Mucosa of stomach (tissue), 1 donor: ENCODE measurements at regions not wholly inside any gene's neighbourhood (a gene's known extent, or its start where the extent isn't known, plus 50 kb on each side); places are given as distances from the start of the nearest gene placed in this dataset.

Source experiments
- H3K27me3 ChIP-seq: one replicate; pipeline ENCODE4 v1.7.0; 2013; ENCODE audit warnings: mild to moderate bottlenecking, low read length; ENCODE audit not compliant: control insufficient read depth, insufficient read depth
- H3K36me3 ChIP-seq: one replicate; pipeline ENCODE4 v1.7.0; 2013; ENCODE audit warnings: low read length; ENCODE audit not compliant: control insufficient read depth, insufficient read depth
- H3K4me1 ChIP-seq: one replicate; pipeline ENCODE4 v1.7.0; 2013; ENCODE audit warnings: mild to moderate bottlenecking, low read length; ENCODE audit not compliant: control insufficient read depth, insufficient read depth
- H3K4me3 ChIP-seq: one replicate; pipeline ENCODE4 v1.7.0; 2013; ENCODE audit warnings: low read length
- H3K9ac ChIP-seq: one replicate; pipeline ENCODE4 v1.7.0; 2013; ENCODE audit warnings: mild to moderate bottlenecking, low read length, moderate library complexity
- H3K9me3 ChIP-seq: one replicate; pipeline ENCODE4 v1.7.0; 2013; ENCODE audit warnings: mild to moderate bottlenecking, low read length, moderate library complexity; ENCODE audit not compliant: control insufficient read depth
- donor health status: Pancreatic carcinoma.

GRCh38 chr21:39124681-39125251 is 58.5 kb downstream of the PSMG1 start:
- H3K36me3 ChIP-seq: no peaks in the 10 kb centered on the region
- no peak overlapping the region for H3K9ac ChIP-seq
- H3K27me3 ChIP-seq: no peaks in the 10 kb centered on the region
- no peak overlapping the region for H3K4me3 ChIP-seq
- no peaks in the 10 kb centered on the region for H3K4me1 ChIP-seq
- H3K9me3 ChIP-seq: no peaks in the 10 kb centered on the region

DNA sequence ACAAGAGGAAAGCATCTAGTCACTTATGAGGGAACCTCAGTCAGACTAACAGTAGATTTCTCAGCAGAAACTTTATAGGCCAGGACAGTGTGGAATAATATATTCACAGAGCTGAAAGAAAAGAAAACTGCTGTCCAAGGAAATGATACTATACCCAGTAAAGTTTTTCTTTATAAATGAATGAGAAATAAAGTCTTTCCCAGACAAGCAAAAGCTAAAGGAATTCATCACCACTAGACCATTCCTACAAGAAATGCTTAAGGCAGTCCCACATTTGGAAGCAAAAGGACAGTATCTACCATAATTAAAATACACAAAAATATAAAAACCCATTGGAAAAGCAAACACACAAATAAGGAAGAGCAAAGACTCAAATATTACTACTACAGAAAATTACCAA is 59.9 kb downstream of the PSMG1 start:
- no peaks in the 10 kb centered on the region for H3K4me1 ChIP-seq
- no peak overlapping the region for H3K4me3 ChIP-seq
- H3K9ac ChIP-seq: no peak overlapping the region
- no peaks in the 10 kb centered on the region for H3K27me3 ChIP-seq
- no peaks in the 10 kb centered on the region for H3K9me3 ChIP-seq
- no peaks in the 10 kb centered on the region for H3K36me3 ChIP-seq

DNA sequence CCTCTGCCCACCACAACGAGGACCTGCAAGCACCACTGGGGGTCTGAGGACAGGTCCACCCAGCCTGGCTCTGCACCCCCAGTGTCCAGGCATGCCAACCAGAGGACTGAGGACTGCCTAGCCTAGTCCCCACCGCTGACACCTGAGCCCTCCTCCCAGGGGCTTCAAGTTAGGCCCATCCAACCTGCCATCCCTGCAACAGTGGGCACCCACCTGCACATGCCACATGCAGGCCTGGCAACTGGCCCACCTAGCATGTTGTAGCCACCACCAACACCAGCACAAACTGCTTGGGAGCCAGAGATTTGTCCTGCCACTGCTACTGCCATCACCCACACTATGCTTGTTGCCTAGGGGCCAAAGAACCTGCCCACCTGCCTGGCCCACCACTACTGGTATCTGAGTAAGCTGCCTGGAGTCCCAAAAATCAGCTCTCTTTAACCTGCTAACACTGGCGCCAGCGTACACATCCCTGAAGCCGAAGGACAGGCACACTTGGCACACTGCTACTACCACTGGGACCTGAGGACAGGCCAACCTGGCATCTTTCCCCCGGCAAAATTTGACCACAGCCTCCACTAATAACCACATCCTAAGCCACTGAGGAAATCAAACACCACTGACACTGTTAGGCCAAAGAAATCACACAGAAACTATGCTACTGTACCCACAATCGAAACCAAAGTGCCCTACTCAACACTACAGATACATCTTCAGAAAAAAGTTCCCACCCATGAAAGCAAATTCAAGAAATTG is 61.5 kb downstream of the PSMG1 start:
- no peak overlapping the region for H3K9ac ChIP-seq
- H3K27me3 ChIP-seq: no peaks in the 10 kb centered on the region
- no peak overlapping the region for H3K4me3 ChIP-seq
- H3K36me3 ChIP-seq: no peaks in the 10 kb centered on the region
- no peaks in the 10 kb centered on the region for H3K4me1 ChIP-seq
- no peaks in the 10 kb centered on the region for H3K9me3 ChIP-seq

GRCh38 chr21:39120876-39121599 is 62.2 kb downstream of the PSMG1 start:
- H3K4me1 ChIP-seq: no peaks in the 10 kb centered on the region

GRCh38 chr21:39119891-39120290 is 63.4 kb downstream of the PSMG1 start:
- Histone ChIP-seq H3K36me3 (no peaks in the 10 kb centered on the region), H3K4me1 (no peaks in the 10 kb centered on the region), H3K27me3 (no peaks in the 10 kb centered on the region), H3K9ac (no peak overlapping the region), H3K4me3 (no peak overlapping the region), H3K9me3 (no peaks in the 10 kb centered on the region)

More at GRCh38 chr21:39120876-39121599, 62.2 kb downstream of the PSMG1 start:
- no peak overlapping the region for H3K4me3 ChIP-seq
- no peaks in the 10 kb centered on the region for H3K36me3 ChIP-seq
- H3K9ac ChIP-seq: no peak overlapping the region
- no peaks in the 10 kb centered on the region for H3K9me3 ChIP-seq
- no peaks in the 10 kb centered on the region for H3K27me3 ChIP-seq

DNA sequence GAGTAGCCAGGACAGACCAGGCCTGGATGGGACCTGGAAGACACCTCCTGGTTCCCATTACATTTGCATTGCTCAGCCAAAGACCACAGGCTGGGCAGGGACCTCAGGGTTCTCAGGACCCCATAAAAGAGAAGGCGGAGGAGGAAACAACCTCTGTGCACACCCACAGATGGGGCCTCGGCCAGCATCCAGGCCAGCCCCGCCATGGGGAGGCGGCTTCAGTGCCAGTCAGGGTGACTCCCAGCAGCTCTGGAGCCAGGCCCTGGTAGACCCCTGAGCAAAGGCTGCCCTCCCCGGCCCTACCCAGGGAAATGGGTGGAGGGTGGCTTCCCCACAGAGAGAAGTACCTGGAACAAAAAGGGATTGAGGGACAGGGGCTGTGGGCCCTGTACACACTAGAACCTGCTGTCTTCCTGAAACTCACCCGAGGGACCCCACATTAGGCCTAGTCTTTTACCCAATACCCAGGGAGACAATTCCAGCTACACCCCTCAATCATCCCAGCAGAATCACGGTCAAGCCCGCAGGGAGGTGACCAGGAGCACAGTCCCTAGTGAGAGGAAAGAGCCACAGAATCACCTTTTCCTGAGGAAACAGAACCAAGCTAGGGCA is 64.5 kb downstream of the PSMG1 start:
- Histone ChIP-seq H3K36me3 (no peaks in the 10 kb centered on the region), H3K4me1 (no peaks in the 10 kb centered on the region), H3K4me3 (no peak overlapping the region), H3K9me3 (no peaks in the 10 kb centered on the region), H3K9ac (no peak overlapping the region), H3K27me3 (no peaks in the 10 kb centered on the region)

- H3K4me3 ChIP-seq: no peak overlapping the region
- H3K36me3 ChIP-seq: no peaks in the 10 kb centered on the region
- no peaks in the 10 kb centered on the region for H3K9me3 ChIP-seq
- no peaks in the 10 kb centered on the region for H3K4me1 ChIP-seq
- H3K9ac ChIP-seq: no peak overlapping the region
- H3K27me3 ChIP-seq: no peaks in the 10 kb centered on the region
These were observed 65.2 kb downstream of the PSMG1 start for GRCh38 chr21:39118061-39118460.

GRCh38 chr21:39117440-39117970 is 65.7 kb downstream of the PSMG1 start:
- no peak overlapping the region for H3K4me3 ChIP-seq

DNA sequence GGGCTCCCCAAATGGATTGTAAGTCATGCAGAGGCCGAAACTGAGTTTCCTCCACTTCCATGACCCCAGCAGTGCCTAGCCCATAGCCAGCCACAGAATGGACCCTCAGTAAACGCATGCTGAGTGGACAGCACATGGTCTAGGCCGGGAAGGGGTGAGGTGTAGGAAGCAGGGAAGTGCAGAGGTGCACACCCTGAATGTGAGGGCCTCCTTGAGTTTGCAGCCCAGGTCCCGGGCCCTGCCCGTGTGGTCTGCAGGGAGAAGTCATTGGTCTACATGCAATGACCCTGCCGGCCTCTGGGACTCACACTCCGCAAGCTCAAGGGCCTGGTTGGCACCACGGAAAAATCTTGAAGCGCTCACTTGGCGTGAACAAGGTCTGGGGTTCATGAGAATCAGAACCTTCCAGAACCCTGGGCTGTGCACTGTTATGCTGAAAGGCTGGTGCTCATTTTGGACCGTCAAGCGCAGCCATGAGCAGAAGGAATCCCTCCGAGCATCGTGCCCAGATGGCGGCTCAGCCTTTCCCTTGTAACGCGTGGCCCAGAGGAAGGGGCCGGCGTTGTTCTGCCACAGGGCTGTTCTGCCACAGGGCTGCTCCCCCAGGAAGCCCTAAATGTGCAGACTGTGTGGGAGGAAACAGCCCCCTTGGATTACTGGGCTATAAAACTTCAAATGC is 66.4 kb downstream of the PSMG1 start:
- Histone ChIP-seq H3K9me3 (no peaks in the 10 kb centered on the region), H3K27me3 (no peaks in the 10 kb centered on the region), H3K36me3 (no peaks in the 10 kb centered on the region), H3K9ac (no peak overlapping the region), H3K4me1 (no peaks in the 10 kb centered on the region), H3K4me3 (no peak overlapping the region)

More at GRCh38 chr21:39117440-39117970, 65.7 kb downstream of the PSMG1 start:
- Histone ChIP-seq H3K9me3 (no peaks in the 10 kb centered on the region), H3K9ac (no peak overlapping the region), H3K36me3 (no peaks in the 10 kb centered on the region), H3K4me1 (no peaks in the 10 kb centered on the region), H3K27me3 (no peaks in the 10 kb centered on the region)

DNA sequence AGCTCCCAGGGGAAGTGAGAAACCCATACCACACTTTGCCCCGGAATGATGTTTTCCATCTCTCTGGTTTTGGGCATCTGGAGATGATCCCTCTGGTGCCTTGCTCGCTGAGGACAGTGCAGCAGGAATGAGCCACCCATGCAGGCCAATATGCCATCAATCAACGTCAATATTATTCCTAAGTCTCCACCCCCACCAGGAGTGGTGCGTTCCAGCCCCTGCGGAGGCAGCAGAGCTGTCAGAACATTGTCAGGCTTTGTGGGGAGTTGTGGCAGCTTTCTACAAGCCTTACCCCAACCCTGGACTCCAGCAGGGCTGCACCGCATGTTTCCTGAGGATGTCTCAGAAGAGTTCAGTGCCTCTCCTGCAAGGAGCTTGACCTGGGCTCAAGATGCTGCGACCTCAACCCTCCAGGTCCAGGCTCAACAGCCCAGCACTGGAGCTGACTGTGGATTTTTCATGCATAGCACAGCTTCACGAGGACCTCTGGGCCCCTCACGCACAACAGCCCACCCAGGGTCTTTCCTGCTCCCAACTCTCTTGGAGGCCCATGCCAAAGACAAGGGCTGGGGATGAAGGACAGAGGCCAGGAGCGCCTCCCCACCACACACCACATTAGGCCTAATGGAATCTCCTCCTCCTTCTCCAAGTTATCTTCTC is 67.5 kb downstream of the PSMG1 start:
- Histone ChIP-seq H3K27me3 (no peaks in the 10 kb centered on the region), H3K9ac (no peak overlapping the region), H3K36me3 (no peaks in the 10 kb centered on the region), H3K9me3 (no peaks in the 10 kb centered on the region), H3K4me3 (no peak overlapping the region), H3K4me1 (no peaks in the 10 kb centered on the region)

DNA sequence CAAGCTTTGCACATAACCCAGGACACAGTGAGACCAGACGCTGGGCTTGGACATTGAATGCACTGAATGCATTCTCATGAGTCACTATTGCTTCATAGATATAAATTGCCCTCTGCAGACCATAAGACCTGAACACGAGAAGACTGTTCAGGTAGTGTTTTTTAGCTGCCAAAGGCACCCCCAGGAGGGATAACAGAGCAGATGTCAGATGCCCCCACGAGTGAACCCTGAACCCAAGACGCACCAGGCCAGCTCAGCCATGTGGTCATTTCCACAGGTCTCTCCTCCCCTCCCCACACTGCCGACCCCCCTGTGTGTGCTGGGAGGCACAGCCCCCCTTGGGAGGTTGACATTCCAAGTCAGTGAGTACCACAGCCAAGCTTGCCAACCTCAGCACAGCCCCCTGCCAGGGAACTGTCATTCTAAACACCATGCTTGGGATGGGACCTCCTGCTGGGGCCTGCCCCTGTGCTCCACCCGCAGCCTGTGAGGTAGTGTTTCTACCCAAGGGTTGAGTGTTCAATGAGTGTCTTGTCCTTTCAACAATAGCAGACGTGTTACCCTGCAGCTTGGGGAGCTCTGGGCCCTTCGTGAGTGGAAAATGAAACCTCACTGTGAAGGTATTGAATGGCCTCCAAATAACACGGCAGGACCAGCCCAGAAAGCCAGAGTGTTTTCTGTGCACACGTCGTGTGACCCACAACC is 68.2 kb downstream of the PSMG1 start:
- no peak overlapping the region for H3K4me3 ChIP-seq
- no peaks in the 10 kb centered on the region for H3K4me1 ChIP-seq
- no peaks in the 10 kb centered on the region for H3K36me3 ChIP-seq
- H3K27me3 ChIP-seq: no peaks in the 10 kb centered on the region
- H3K9me3 ChIP-seq: no peaks in the 10 kb centered on the region
- H3K9ac ChIP-seq: no peak overlapping the region
